PFSK-1 (cell line): ENCODE measurements at regions not wholly inside any gene's neighbourhood (a gene's known extent, or its start where the extent isn't known, plus 50 kb on each side); places are given as distances from the start of the nearest gene placed in this dataset.

Experiments used
- POLR2AphosphoS5 ChIP-seq: IDR thresholded peaks from 2 replicates; pipeline ENCODE4 v1.6.1; 2012; ENCODE audit warnings: low read depth, mild to moderate bottlenecking, control low read depth, low read length, moderate library complexity
- TF ChIP-seq, protein P1 (sequence below), 2 experiments: IDR thresholded peaks; 2 replicates each; pipeline versions ENCODE4 v1.6.1 to v1.8.0; 2011 to 2012; ENCODE audit warnings: low read depth in 2 of 2, low read length in 2 of 2, control low read depth in 1 of 2, inconsistent platforms in 1 of 2, mild to moderate bottlenecking in 1 of 2, moderate library complexity in 1 of 2; ENCODE audit not compliant: insufficient read depth in 1 of 2

- no peak for TF ChIP-seq POLR2AphosphoS5
- TF ChIP-seq, protein P1, sequence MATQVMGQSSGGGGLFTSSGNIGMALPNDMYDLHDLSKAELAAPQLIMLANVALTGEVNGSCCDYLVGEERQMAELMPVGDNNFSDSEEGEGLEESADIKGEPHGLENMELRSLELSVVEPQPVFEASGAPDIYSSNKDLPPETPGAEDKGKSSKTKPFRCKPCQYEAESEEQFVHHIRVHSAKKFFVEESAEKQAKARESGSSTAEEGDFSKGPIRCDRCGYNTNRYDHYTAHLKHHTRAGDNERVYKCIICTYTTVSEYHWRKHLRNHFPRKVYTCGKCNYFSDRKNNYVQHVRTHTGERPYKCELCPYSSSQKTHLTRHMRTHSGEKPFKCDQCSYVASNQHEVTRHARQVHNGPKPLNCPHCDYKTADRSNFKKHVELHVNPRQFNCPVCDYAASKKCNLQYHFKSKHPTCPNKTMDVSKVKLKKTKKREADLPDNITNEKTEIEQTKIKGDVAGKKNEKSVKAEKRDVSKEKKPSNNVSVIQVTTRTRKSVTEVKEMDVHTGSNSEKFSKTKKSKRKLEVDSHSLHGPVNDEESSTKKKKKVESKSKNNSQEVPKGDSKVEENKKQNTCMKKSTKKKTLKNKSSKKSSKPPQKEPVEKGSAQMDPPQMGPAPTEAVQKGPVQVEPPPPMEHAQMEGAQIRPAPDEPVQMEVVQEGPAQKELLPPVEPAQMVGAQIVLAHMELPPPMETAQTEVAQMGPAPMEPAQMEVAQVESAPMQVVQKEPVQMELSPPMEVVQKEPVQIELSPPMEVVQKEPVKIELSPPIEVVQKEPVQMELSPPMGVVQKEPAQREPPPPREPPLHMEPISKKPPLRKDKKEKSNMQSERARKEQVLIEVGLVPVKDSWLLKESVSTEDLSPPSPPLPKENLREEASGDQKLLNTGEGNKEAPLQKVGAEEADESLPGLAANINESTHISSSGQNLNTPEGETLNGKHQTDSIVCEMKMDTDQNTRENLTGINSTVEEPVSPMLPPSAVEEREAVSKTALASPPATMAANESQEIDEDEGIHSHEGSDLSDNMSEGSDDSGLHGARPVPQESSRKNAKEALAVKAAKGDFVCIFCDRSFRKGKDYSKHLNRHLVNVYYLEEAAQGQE (IDR thresholded peaks at IDR 0.05; ENCODE audit: insufficient read depth in 1 of 2, low read depth in 2 of 2, low read length in 2 of 2), result no peak
These were observed 661.5 kb downstream of the REEP3 start for GRCh38 chr10:64182671-64183070.
